HG03442 (cell line): ENCODE measurements at regions not wholly inside any gene's neighbourhood (a gene's known extent, or its start where the extent isn't known, plus 50 kb on each side); places are given as distances from the start of the nearest gene placed in this dataset.

Experiments
- ATAC-seq: cut with Tn5 transposase; IDR thresholded peaks from one replicate; pipeline ENCODE4 v1.9.1; 2021; ENCODE audit warnings: mild to moderate bottlenecking, moderate library complexity; ENCODE audit not compliant: unreplicated experiment

DNA sequence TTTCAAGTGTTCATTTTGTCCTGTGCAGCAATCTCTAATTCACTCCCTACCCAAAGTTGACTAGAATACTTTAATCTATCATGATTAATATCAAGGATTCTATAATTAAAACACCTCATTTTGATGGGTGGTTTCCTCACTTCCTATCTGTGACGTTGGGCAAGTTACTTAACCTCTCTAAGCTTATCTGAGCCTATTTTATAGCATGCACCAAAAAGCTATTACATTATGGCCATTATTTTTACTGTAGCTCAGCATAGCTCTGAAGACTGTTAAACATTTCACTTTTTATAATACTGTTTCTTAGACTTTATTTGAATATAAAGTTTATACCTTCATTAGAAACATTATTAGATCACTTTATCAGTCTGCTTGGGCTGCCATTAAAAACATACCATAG, 579.6 kb upstream of the NXPH2 start:
- no peak for ATAC-seq

DNA sequence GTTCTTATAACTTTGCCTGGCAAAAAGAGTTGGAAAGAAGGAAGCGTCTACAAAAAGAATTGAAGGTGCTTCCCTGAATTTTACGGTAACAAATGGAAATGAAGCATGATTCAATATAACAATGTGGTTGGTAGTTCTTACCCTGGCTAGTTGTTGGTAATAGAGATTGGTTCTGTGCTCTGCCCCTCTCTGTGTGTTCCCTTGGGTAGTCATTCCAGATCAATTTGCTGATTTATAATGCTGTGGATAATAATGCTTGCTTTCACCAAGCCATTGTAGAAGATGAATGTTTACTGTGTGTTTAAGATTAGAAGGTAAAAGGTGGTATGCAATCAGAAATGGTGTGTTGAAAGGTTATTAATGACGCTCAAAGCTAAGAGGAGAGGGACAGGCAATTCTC, 577.8 kb upstream of the NXPH2 start:
- no peak for ATAC-seq

DNA sequence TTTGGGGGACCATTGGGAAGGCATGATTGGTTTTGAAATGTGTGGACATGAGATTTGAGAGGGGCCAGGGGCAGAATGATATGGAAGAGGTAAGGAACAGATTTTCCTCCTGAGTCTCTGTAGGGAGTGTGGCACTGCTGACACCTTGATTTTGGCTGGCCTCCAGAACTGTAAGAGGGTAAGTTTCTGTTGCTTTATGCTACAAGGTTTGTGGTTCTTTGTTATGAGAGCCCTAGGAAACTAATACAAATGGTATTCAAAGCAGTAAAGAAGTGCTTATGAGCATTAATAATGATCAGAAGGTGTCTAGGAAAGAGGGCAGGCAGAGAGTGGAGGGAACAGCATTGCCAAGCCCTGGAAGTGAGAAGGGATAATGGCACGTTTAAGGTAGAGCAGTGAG, 574.3 kb upstream of the NXPH2 start:
- ATAC-seq, result no peak

DNA sequence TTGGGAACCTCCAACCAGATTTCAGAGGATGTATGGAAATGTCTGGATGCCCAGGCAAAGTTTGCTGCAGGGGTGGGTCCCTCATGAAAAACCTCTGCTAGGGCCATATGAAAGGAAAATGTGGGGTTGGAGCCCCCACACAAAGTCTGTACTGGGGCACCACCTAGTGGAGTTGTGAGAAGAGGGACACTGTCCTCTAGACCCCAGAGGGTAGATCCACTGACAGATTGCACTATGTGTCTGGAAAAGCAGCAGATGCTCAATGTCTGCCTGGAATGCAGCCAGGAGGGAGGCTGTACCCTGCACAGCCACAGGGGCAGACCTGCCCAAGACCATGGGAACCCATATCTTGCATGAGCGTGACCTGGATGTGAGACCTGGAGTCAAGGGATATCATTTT, 573.7 kb upstream of the NXPH2 start:
- ATAC-seq, result no peak

DNA sequence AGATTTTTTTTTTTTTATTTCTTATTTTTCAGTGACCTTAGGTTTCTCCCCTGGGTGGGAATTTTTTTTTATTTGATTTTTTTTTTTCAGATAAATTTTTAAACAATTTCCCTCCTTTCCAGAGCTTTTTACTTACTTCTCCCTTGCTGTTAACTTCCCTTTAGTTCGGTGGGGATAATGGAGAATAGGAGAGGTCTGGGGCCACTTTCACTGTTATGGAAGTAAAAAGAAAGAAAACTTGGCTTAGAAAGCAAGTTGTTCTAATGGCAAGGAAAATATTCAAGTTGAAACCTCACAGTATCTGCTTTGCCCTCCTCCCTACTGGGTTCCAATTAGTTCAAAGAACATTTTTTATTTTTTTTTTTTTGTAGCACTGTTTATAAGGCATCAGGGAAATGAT, 537.1 kb upstream of the NXPH2 start:
- no peak for ATAC-seq

DNA sequence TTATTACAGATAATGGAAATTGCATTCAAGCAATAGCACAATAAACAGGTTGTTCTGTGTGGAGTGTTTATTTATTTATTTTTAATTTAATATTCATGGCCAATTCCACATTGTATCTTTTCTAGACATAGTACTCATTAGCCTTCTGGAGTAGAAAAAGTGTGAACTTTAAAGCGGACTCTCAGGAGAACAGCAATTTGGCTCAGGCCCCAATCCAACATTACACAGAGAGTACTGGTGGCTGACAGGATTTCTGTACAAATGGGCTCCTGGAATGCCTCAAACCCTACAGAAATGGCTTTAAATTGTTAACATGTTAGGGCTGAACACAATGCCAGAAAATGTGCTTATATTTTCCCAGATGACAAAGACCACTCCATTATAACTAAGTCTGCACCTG, 533.9 kb upstream of the NXPH2 start:
- no peak for ATAC-seq

DNA sequence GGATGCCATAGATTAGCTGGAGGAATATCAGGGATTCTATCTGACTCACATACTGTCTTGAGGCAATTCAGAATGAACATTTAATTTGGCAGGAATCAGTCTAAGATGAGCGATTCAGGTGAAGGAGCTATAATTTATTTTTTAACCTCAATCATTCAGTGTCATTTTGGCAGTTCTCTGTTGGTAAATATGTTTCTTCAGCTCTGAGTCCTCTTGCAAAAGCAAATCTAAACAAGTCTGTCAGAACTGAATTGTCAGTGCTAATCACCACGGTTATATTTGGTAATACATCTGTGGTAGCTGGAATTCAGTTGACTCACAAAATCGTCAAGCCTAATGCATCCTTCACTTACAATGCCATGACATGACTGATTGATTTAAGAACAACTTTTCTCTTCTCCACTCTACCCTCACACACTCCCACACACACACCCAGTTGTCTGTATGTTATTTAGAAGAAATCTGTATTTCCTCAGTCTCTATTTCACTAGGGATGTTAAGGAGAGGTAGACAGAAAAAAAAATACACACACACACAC, 516.6 kb upstream of the NXPH2 start:
- ATAC-seq, result no peak

DNA sequence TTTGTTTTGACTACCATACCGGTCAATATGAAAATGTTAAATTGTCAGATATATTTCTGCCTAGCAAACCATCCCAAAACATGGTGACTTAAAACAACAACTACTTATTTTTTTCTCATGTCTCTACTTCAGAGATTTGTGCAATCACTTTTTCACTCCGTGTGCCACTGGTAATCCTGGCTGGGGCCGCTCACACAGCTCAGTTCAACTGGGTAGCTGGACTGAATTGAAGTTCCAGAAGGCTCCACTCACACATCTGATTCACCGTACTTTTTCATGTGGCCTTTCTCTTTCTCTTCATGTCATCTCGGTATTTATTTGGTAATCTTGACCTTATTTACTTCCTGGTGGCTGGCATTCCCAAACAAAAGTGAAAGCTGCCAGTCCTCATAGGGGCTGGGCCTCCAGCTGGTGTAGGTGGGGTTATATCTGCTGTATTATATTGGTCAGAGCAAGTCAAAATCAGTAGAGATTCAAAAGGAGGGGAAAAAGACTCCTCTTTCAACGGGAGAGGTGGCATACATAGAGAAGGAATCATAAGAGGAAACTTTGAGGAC, 513.9 kb upstream of the NXPH2 start:
- no peak for ATAC-seq

DNA sequence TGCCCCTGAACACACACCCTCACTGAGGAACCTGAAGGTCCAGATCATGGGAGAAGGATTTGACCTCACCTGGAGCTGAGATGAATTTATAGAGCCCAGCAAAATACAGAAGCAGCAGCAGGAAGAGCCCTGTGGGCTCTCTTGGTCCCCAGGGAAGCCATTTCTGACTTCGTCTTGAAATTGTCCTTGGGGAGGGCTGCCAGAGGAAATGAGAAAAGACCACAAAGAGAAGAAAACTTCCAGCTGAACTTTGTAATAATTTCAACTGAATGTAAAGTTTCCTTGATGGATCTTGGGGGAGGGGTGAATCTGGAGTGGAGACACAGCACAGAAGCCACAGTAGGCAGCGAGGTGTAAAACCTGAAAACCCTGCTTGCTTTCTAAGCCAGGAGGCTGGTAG, 500.9 kb upstream of the NXPH2 start:
- ATAC-seq, result no peak

DNA sequence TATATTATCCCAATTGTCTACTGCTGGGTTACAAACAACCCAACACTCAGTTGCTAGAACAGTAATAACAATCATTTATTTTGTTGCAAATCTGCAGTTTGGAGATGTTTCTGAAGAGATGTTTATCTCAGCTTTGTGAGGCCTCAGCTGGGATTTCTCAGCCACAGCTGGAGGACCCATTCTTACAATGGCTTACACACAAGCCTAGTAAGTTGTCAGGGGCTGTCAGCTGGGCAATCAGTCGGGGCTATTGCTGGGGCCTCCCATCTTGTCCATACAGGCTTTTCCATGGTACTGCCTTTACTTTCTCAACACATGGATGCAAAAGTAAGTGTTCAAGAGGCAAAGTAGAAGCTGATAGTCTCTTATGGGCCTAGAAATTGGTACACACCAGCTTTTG, 491.7 kb upstream of the NXPH2 start:
- no peak for ATAC-seq

DNA sequence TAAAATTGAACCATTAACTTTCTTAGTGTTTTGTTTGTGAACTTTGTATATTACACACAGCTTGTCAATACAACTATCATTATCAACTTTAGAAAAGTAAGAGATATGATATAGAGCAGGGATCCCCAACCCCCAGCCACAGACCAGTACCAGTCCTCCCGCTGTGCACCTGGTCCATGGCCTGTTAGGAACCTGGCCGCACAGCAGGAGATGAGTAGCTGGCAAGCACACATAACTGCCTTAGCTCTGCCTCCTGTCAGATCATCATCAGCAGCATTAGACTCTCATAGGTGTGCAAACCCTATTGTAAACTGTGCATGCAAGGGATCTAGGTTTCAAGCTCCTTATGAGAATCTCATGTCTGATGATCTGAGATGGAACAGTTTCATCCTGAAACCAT, 491.0 kb upstream of the NXPH2 start:
- ATAC-seq, result no peak

DNA sequence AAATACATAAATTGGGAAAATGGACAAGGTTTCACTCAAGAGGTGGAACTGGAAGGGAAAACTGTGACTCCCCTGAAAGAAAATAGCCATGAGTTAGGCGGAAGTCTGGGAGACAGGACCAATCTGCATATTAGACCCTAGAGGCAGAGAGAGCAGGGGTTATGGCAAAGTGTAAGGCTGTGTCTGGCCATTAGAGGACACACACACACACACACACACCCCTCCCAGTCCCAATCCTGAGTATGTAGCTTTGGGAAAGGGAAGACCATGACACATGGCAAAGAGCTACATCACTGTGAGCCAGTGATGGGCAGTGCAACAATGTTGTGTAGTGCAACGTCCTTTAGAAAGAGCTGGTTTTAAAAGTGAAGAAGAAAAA, 479.9 kb upstream of the NXPH2 start:
- no peak for ATAC-seq

DNA sequence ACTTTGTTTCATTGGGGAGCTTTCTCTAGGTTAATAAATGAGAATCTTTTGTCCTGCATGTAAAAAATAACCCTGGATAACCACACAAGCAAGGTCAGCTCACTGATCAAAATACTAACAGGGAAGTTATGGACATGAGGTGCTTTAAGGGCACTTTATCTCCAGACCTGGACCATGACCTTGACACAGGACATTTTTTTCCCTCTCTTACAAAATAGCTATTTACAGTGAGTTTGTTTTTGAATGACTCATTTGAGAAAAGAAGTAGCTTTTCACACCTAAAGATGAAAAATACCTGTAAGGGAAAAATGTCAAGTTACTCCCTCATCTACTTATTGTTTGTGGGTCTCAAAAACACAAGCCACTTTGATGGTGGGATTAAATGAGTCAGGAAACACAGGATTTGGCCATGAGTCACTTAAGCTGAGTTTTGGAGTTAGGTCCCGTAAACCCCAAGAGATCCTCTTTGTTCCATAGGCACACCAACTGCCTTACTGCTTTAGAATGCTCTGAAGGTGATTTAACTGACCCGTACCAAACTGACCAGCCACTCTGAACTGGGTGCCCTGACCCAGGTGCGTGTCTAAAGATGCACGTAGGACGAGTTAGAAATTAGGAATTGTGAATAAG, 479.3 kb upstream of the NXPH2 start:
- ATAC-seq, result no peak

DNA sequence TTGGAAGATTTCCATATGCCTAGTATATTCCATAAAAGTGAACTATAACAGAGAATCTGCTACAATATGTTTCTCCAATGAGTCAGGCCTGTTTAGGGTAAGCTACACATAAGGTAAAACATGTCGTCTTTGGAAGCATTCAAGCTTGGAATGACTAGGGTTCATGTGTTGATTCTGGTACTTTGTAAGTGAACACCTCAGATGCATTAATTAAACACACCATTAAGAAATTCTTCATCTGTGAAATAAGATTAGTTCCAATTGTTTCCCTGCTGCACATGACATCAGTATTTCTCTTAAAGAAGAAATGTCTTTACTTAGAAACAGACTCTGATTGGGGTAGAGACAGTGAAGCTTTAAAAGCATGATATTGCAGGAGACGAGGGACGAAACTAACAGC, 461.1 kb upstream of the NXPH2 start:
- no peak for ATAC-seq

DNA sequence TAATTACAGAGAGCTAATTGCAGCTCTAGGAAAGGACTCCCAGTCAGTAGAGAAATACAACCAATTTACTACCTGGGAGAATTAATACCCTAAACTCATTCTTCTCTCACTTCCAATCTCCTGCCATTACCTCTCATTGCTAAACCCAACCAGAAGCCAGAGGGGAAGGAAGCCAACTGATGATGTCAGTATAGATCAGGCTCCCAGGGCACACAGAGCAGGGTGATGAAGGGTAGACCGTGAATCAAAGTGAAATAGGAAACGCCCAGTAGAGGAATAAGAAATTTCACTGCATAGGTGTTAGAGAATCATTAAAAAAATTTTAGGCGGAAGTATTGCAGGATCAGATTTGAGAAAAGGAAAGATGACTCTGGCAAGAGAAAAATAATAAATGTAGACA, 456.8 kb upstream of the NXPH2 start:
- ATAC-seq, result no peak

DNA sequence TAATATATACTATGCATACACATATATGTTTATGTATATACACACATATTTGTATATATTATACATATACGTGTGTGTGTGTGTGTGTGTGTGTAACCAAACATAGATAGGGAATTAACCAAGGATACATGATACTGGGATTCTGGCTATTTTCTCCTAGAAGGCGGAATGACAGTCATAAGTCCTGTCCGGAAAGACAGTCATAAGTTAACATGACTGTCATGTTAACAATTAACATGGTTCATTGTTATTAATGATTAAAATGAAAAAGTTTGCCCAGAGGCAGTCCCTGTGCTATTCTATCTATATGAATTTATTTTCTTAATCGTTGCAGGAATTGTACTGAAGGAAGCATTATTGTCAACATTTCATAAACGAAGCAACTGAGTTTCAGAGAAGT, 450.7 kb upstream of the NXPH2 start:
- no peak for ATAC-seq

DNA sequence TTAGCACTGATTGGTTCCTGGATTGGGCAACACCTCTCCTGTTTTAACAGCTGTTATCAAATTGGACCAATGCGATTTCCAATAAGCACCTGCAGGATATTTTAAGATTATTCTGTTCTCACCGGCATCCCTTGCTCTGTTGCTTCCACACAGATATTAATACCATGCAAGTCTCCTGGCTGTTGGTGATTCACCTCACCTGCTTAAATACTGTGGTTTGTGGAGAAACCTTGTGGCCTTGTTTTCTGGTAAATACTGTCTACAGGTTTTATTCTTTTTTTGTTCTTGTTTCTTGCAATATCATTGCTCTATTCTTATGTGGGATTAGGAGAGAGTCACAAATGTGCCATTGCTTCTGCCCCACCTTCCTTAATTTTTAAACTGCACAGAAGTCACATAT, 448.1 kb upstream of the NXPH2 start:
- ATAC-seq, result no peak

DNA sequence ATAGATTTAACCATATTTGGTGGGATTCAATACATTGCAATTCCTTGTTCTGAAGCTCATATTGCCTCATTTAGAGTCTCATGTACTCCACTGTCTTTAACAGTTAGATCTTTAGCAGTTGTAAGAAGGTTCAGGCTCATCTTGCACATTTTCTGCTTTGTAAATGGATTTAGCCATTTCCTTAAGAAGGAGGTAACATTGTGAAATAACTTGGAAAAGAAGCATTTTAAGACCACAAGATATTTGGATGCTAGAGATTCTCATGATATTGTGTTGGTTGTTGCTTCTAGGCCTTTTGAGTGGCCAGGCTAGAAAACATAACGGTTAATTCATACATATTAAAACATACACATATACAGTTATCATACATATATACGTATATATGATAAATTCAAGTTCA, 445.8 kb upstream of the NXPH2 start:
- ATAC-seq, result no peak

DNA sequence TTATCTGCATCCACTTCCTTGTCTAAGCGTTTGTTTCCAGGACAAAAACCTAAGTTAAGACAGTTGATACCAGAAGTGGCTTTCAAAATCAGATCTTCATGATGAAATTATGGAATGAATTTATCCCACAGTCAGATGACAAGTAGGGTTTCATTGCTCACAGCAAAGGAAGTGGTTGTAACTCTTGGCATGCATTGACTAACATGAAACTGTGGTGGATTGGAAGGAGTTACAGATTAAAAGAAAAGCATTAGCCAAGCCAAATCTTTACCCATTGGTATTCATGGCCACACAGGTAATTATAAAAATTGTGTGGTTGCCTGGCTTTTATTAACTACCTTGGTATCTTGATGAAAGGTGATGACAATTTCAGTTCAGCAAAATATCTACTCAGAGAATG, 438.0 kb upstream of the NXPH2 start:
- ATAC-seq, result no peak

DNA sequence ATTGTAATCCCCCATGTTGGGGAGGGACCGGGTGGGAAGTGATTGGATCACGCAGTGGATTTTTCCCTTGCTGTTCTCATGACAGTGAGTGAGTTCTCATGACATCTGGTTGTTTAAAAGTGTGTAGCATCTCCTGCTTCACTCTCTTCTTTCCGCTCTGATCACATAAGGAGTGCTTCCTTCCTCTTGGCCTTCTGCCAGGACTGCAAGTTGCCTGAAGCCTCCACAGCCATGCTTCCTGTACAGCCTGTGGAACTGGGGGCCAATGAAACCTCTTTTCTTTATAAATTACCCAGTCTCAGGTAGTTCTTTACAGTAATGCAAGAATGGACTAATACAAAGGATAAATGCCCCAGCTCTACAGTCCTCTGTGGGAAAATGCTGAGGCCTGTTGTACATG, 437.5 kb upstream of the NXPH2 start:
- ATAC-seq, result no peak

DNA sequence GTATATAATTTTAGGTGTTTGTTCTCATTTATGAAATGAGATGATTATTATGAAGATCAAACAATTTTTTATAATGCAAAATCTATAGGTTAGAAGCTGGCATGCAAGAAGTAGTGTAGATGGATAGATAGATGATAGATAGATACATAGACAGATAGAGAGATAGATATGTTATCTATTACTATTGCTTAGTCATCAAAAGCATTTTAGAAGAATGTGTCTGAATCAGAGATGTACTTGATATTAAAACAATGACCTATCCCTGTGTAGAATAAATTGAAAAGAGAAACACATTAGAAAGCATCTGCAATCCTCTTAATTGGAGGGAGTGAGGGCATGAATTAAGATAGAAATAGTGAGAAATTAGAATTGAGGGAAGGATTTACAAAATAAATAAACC, 436.2 kb upstream of the NXPH2 start:
- ATAC-seq, result no peak

DNA sequence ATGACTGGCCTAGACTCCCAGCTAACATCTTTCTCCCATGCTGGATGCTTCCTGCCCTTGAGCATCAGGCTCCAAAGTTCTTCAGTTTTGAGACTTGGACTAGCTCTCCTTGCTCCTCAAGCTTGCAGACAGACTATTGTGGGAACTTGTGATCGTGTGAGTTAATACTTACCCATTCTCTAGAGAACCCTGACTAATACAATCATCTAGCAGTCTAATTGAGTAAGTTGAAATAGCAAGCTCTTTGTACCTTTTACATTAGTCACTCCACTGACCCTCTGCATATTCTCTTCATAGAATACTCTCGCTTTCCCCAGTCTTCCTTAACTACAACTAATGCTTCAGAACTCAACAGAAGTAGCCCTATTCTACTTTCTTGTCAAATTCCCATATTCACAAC, 434.6 kb upstream of the NXPH2 start:
- ATAC-seq, result no peak

DNA sequence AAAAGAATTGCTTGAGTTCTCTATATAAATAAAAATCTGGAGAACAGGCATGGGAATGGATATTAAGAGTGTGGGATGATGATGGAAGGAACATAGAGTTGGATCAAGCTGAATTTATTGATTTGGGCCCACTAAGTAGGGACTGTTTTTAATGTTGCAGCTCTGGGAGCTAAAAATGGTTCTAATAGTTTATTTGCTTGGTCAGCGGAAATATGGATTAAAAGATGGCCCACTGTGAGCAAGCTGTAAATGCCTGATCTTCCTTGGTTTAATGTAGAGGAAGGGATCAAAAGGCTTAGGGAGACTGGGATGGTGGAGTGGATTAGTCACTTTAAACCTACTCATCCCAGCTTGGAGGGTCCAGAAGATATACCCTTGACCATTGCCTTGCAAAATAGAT, 429.4 kb upstream of the NXPH2 start:
- no peak for ATAC-seq
